Endodermal cell (in vitro differentiated cells): ENCODE measurements at regions not wholly inside any gene's neighbourhood (a gene's known extent, or its start where the extent isn't known, plus 50 kb on each side); places are given as distances from the start of the nearest gene placed in this dataset.

Source experiments
- DNase-seq: peaks from one replicate; pipeline ENCODE4 v3.0.0-alpha.2; 2017
- H3K27ac ChIP-seq: 2 replicates; pipeline ENCODE4 v1.5.1; 2013; ENCODE audit warnings: mild to moderate bottlenecking, low read depth, low read length, moderate library complexity
- H3K27me3 ChIP-seq: 2 replicates; pipeline ENCODE4 v1.6.1; 2013; ENCODE audit warnings: mild to moderate bottlenecking, low read length, moderate library complexity; ENCODE audit not compliant: insufficient read depth, control insufficient read depth, poor library complexity, severe bottlenecking
- H3K36me3 ChIP-seq: 2 replicates; pipeline ENCODE4 v1.7.0; 2013; ENCODE audit warnings: mild to moderate bottlenecking, low read length, moderate library complexity; ENCODE audit not compliant: control insufficient read depth, insufficient read depth
- H3K4me1 ChIP-seq: one replicate; pipeline ENCODE4 v1.7.0; 2013; ENCODE audit warnings: low read length; ENCODE audit not compliant: control insufficient read depth, insufficient read depth
- H3K4me3 ChIP-seq: 2 replicates; pipeline ENCODE4 v1.5.1; 2013; ENCODE audit warnings: mild to moderate bottlenecking, low read length, moderate library complexity
- H3K9ac ChIP-seq: 2 replicates; pipeline ENCODE4 v1.6.1; 2013; ENCODE audit warnings: mild to moderate bottlenecking, low read length, moderate library complexity; ENCODE audit not compliant: poor library complexity, severe bottlenecking; ENCODE audit errors: extremely low read depth
- H3K9me3 ChIP-seq: 2 replicates; pipeline ENCODE4 v1.6.1; 2013; ENCODE audit warnings: mild to moderate bottlenecking, low read length, moderate library complexity; ENCODE audit not compliant: control insufficient read depth
- H3K27ac Mint-ChIP-seq: 2 replicates; pipeline ENCODE4 v1.8.0; 2020; ENCODE audit warnings: mixed read lengths
- H3K27me3 Mint-ChIP-seq: 2 replicates; pipeline ENCODE4 v1.8.0; 2021; ENCODE audit warnings: mild to moderate bottlenecking, mixed read lengths; ENCODE audit not compliant: insufficient read depth
- H3K36me3 Mint-ChIP-seq: 2 replicates; pipeline ENCODE4 v1.8.0; 2020; ENCODE audit warnings: low read depth, mixed read lengths
- H3K4me1 Mint-ChIP-seq: 2 replicates; pipeline ENCODE4 v1.8.0; 2020; ENCODE audit warnings: mixed read lengths
- H3K4me3 Mint-ChIP-seq: 2 replicates; pipeline ENCODE4 v1.8.0; 2020; ENCODE audit warnings: mild to moderate bottlenecking, moderate library complexity, mixed read lengths
- H3K9me3 Mint-ChIP-seq: 2 replicates; pipeline ENCODE4 v1.8.0; 2020; ENCODE audit warnings: mild to moderate bottlenecking, mixed read lengths
- WGBS, 2 experiments: methylation state at CpG; one replicate each; pipeline versions ENCODE4 v1.1.5 to v1.1.7; 2013; ENCODE audit warnings: missing lambda C conversion rate in 2 of 2, mixed read lengths in 1 of 2; ENCODE audit not compliant: insufficient coverage in 1 of 2, insufficient read length in 1 of 2; 5-methylcytosine and 5-hydroxymethylcytosine counted together
- TF ChIP-seq, protein P1 (sequence below): fragments of 200-600 bp; sonication (generic); conservative IDR thresholded peaks from 2 replicates; pipeline ENCODE4 v1.5.0; 2021; ENCODE audit warnings: antibody characterized with exemption, mild to moderate bottlenecking

DNA sequence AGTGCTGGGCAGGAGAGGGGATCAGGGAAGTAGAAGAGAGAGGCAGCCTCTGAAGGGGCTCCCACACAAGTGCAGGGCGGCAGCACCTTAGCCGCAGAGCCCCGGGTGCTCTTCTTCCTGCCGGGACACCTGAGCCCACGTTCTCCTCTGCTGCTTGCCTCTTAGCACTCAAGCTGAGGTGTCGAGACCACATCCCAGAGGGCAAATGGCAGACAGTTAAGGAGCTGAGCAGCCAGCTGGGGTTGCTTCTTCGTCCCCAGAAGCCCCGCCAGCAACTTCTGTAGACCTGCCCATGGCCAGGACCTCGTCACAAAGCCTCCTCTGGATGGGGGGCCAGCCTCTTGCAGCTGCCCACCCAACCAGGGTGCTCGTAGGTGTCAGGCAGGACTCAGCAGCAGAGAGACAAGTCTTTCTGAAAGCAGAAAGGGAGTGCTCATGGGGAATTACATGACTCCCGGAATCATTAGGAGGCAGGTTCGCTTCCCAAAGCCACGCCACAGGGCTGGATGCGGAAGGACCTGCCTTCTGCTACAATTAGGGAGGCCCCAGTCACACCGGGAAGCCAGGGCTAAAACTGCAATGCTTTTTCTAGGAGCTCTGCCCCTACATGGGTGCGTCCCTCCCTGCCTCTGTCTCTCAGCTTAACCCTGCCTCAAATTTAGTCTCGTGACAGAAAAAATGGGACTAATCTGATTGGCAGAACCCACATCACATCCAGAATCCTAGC is 141.4 kb upstream of the RAB4A start:
- WGBS, 2 experiments: 83 to 86% methylated on average over 12 to 17 of the region's 17 CpGs
- Histone ChIP-seq H3K27ac (no peak overlapping the region), H3K4me3 (no peak overlapping the region), H3K4me1 (peaks cover 4% of the 10 kb centered on the region), H3K9ac (no peak overlapping the region), H3K9me3 (peaks cover 11% of the 10 kb centered on the region), H3K27me3 (no peaks in the 10 kb centered on the region), H3K36me3 (no peaks in the 10 kb centered on the region)
- TF ChIP-seq, protein P1, sequence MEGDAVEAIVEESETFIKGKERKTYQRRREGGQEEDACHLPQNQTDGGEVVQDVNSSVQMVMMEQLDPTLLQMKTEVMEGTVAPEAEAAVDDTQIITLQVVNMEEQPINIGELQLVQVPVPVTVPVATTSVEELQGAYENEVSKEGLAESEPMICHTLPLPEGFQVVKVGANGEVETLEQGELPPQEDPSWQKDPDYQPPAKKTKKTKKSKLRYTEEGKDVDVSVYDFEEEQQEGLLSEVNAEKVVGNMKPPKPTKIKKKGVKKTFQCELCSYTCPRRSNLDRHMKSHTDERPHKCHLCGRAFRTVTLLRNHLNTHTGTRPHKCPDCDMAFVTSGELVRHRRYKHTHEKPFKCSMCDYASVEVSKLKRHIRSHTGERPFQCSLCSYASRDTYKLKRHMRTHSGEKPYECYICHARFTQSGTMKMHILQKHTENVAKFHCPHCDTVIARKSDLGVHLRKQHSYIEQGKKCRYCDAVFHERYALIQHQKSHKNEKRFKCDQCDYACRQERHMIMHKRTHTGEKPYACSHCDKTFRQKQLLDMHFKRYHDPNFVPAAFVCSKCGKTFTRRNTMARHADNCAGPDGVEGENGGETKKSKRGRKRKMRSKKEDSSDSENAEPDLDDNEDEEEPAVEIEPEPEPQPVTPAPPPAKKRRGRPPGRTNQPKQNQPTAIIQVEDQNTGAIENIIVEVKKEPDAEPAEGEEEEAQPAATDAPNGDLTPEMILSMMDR: no peak
- Mint-ChIP-seq H3K27me3 (peaks cover 8% of the 10 kb centered on the region), H3K27ac (no peak overlapping the region), H3K4me3 (no peak overlapping the region), H3K4me1 (peaks cover 22% of the 10 kb centered on the region), H3K36me3 (peaks cover 9% of the 10 kb centered on the region), H3K9me3 (peaks cover 18% of the 10 kb centered on the region)
- DNase-seq: peak; percentile 68

- Histone ChIP-seq H3K4me1 (peaks cover 4% of the 10 kb centered on the region), H3K27me3 (no peaks in the 10 kb centered on the region), H3K36me3 (no peaks in the 10 kb centered on the region), H3K27ac (no peak overlapping the region), H3K4me3 (no peak overlapping the region), H3K9me3 (peaks cover 18% of the 10 kb centered on the region), H3K9ac (no peak overlapping the region)
- Mint-ChIP-seq H3K27me3 (peaks cover 8% of the 10 kb centered on the region), H3K36me3 (peaks cover 9% of the 10 kb centered on the region), H3K4me3 (no peak overlapping the region), H3K27ac (no peak overlapping the region), H3K9me3 (peaks cover 25% of the 10 kb centered on the region), H3K4me1 (peaks cover 22% of the 10 kb centered on the region)
- DNase-seq: no peak
- WGBS, 2 experiments: 86 to 89% methylated on average over 6 to 9 of the region's 9 CpGs
- TF ChIP-seq, protein P1: no peak
Observed at GRCh38 chr1:229130028-229130668, 140.8 kb upstream of the RAB4A start.

DNA sequence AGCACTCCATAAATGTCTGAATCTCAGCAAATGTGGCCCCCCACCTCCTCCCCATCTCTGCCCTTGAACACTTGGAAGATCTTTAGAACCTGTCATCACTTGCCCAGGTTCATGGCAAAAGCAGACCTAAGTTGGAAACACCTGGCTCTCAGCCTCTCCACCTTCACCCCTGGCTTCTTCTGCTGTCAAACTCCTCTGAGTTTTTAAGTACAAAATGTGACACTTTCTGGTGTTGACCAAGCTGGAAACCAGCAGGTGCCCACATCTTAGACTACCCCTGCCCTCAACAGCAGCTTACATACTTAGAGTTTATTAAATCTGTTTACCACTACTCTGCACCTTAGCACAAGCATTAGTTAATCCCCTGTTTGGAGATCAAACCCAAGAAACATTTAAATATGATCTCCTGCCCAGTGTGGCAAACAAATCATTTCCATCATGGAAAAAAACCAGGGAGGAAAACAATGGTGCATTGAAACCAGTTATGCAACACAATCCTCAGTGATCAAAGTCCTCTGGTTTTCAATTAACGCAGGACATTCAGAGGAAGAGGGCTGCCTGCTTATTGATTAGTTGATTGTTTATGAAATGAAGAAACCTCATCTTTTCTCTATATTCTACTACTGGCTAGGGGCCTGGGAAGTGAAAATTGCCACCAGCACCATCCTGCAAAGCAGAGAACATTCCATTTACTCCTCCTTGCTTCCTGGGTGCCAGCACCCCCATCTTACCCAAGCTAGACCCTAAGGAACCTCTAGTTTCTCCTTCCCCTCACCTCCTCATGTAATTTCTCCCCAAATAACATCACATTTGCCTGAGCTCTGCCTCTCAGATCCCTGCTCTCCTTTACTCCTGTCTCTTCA is 139.4 kb upstream of the RAB4A start:
- Histone ChIP-seq H3K36me3 (no peaks in the 10 kb centered on the region), H3K27me3 (no peaks in the 10 kb centered on the region), H3K9ac (no peak overlapping the region), H3K4me3 (no peak overlapping the region), H3K4me1 (peaks cover 4% of the 10 kb centered on the region), H3K27ac (no peak overlapping the region), H3K9me3 (peaks cover 30% of the 10 kb centered on the region)
- H3K9me3 Mint-ChIP-seq: peaks cover 38% of the 10 kb centered on the region
- H3K4me1 Mint-ChIP-seq: peaks cover 22% of the 10 kb centered on the region
- no peak overlapping the region for H3K4me3 Mint-ChIP-seq
- WGBS, 2 experiments: 100% methylated on average over 1 of the region's 1 CpG
- TF ChIP-seq, protein P1: no peak
- no peak overlapping the region for H3K27ac Mint-ChIP-seq
- DNase-seq: no peak
- H3K27me3 Mint-ChIP-seq: peaks cover 8% of the 10 kb centered on the region
- H3K36me3 Mint-ChIP-seq: peaks cover 11% of the 10 kb centered on the region
